ENCODE measurements at regions not wholly inside any gene's neighbourhood (a gene's known extent, or its start where the extent isn't known, plus 50 kb on each side); places are given as distances from the start of the nearest gene placed in this dataset.
"Not testable (repeated sequence)": the region's sequence is repeated elsewhere in the genome, so short reads cannot be mapped to it uniquely, and the experiment has no call there.

DNA sequence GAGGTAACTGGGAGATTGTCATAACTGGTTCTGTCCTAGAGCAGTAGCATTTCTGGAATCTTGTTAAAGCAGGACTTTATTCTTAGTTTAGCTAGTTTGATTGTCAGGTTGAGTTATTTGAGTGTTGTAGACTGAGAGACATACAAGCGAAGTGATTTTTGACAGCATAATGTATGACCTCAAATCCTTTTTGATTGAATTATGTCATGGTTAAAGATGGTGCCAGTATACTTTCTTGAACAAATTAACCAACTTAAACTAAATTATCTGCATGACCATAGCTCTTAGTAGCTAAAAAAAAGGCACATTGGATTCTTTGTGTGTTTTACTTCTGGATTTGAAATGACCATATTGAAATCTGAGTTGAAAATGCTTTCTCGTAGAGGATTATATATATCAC, 626.6 kb downstream of the TMTC2 start:
- in situ Hi-C loops (cut with HindIII; ENCODE audit: low pct_ligation_motif_present, low pct_unique_long_range_greater_than_20kb, low sequenced_read_pairs) = no loop called here
- no peak for DNase-seq

DNA sequence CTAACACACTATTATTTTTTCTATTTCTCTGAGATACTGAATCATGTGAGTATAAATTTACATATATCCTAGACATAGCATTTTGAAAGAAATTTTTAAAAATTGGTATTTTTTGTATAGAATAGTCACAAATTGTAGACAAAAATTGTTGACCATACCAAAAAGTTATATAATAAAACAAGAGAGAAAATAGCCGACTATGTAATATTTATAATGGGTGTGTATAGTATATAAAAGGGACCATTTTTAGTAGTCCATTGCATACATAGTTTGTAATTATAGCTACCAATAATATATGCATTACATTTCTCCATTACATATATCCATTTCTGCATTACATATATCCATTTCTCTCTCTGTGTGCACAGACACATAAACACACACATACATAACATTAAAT, 590.2 kb downstream of the TMTC2 start:
- in situ Hi-C loops (cut with HindIII; ENCODE audit: low pct_ligation_motif_present, low pct_unique_long_range_greater_than_20kb, low sequenced_read_pairs) = no loop called here
- DNase-seq = no peak

DNA sequence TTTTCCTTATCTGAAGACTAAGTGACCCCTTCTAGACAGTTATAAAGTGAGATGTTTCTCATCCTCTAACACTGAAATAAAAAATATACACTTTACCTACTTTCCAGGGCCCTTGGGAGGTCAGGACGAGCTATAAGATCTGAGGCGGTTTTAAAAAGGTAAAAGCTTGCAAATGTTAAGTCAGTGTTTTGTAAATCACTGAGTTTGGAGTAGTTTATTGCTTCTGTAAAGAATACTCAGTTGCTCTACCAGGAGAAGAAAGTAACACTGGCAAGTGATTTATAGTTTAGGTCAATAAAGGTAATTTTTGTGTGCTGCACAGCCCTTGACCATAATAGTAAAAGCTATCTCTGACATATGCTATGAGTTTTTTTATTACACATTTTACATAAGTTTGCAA, 584.5 kb downstream of the TMTC2 start:
- in situ Hi-C loops (cut with HindIII; ENCODE audit: low pct_ligation_motif_present, low pct_unique_long_range_greater_than_20kb, low sequenced_read_pairs) = no loop called here
- DNase-seq = no peak

GRCh38 chr12:83265808-83266207, 579.1 kb downstream of the TMTC2 start:
- in situ Hi-C loops (cut with HindIII; ENCODE audit: low pct_ligation_motif_present, low pct_unique_long_range_greater_than_20kb, low sequenced_read_pairs) = no loop called here
- no peak for DNase-seq

GRCh38 chr12:83261998-83262397, 575.3 kb downstream of the TMTC2 start:
- in situ Hi-C loops (cut with HindIII; ENCODE audit: low pct_ligation_motif_present, low pct_unique_long_range_greater_than_20kb, low sequenced_read_pairs) = no loop called here
- DNase-seq = no peak

DNA sequence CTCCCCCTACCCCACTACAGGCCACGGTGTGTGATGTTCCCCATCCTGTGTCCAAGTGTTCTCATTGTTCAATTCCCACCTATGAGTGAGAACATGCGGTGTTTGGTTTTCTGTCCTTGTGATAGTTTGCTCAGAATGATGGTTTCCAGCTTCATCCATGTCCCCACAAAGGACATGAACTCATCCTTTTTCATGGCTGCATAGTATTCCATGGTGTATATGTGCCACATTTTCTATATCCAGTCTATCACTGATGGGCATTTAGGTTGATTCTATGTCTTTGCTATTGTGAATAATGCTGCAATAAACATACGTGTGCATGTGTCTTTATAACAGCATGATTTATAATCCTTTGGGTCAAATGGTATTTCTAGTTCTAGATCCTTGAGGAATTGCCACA, 573.4 kb downstream of the TMTC2 start:
- DNase-seq; in situ Hi-C loops (cut with HindIII; ENCODE audit: low pct_ligation_motif_present, low pct_unique_long_range_greater_than_20kb, low sequenced_read_pairs): not testable (repeated sequence)

GRCh38 chr12:83257726-83258125, 571.0 kb downstream of the TMTC2 start:
- in situ Hi-C loops (cut with HindIII; ENCODE audit: low pct_ligation_motif_present, low pct_unique_long_range_greater_than_20kb, low sequenced_read_pairs) = no loop called here
- DNase-seq = no peak

- DNase-seq = no peak
- in situ Hi-C loops (cut with HindIII; ENCODE audit: low pct_ligation_motif_present, low pct_unique_long_range_greater_than_20kb, low sequenced_read_pairs) = no loop called here
Observed at GRCh38 chr12:83256562-83256961, 569.9 kb downstream of the TMTC2 start.

DNA sequence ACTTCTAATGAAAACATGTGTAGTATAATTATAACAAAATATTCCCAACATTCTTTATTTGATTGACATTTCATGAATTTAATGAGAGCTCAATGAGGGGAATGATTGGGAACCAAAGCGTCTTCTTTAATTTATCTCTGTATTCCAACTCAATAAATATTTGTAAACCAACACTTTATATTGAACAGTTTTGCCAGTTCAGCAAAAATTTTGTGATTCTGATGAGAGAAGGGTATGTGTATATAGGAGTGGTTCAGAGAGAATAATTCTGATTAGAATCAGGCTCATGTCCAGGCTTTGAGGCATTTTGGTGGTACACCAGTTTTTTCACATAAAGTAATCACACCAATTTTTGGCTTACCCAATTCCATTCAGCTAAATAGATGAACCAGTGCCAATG, 564.2 kb downstream of the TMTC2 start:
- DNase-seq = no peak
- in situ Hi-C loops (cut with HindIII; ENCODE audit: low pct_ligation_motif_present, low pct_unique_long_range_greater_than_20kb, low sequenced_read_pairs) = no loop called here

DNA sequence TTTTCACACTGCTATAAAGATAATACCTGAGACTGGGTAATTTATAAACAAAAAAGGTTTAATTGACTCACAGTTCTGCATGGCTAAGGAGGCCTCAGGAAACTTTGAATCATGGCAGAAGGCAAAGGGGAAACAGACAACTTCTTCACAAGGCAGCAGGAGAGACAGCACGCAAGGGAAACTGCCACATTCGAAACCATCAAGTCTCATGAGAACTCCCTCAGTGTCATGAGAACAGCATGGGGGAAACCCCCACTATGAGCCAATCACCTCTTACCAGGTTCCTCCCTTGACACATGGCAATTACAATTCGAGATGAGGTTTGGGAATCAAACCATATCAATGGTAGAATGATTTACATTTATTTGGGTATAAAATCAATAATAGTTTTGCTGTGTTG, 558.5 kb downstream of the TMTC2 start:
- DNase-seq = no peak
- in situ Hi-C loops (cut with HindIII; ENCODE audit: low pct_ligation_motif_present, low pct_unique_long_range_greater_than_20kb, low sequenced_read_pairs) = no loop called here

DNA sequence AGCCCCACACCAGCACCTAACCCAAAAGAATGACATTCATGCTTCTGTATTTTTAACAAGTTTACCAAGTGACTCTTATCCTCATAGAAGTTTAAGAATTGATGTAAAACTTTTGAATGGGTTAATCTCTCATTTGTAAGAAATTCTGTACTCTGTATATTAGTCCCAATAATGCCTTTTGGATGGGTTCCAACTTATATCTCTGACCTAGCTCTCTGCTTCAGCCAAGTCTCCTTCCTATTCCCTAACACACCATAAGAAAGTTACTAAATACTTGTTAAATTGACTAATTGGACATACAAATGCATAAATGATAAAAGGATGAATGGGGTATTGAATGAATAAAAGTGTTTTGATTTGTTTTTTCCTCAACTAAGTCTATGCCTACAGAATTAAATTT, 557.3 kb downstream of the TMTC2 start:
- in situ Hi-C loops (cut with HindIII; ENCODE audit: low pct_ligation_motif_present, low pct_unique_long_range_greater_than_20kb, low sequenced_read_pairs) = no loop called here
- no peak for DNase-seq

DNA sequence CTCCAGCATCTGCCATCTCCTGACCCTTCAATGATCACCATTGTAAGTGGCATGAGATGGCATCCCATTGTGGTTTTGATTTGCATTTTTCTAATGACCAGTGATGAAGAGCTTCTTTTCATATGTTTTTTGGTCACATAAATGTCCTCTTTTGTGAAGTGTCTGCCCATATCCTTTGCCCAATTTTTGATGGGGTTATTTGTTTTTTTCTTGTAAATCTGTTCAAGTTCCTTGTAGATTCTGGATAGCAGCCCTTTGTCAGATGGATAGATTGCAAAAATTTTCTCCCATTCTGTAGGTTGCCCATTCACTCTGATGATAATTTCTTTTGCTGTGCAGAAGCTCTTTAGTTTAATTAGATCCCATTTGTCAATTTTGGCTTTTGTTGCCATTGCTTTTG, 547.3 kb downstream of the TMTC2 start:
- DNase-seq; in situ Hi-C loops (cut with HindIII; ENCODE audit: low pct_ligation_motif_present, low pct_unique_long_range_greater_than_20kb, low sequenced_read_pairs): not testable (repeated sequence)

DNA sequence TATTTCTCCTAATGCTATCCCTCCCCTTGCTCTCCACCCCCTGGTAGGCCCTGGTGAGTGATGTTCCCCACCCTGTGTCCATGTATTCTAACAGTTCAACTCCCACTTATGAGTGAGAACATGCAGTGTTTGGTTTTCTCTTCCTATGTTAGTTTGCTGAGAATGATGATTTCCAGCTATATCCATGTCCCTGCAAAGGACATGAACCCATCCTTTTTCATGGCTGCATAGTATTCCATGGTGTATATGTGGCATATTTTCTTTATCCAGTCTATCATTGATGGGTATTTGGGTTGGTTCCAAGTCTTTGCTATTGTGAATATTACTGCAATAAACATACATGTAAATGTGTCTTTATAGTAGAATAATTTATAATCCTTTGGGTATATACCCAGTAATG, 540.3 kb downstream of the TMTC2 start:
- DNase-seq; in situ Hi-C loops (cut with HindIII; ENCODE audit: low pct_ligation_motif_present, low pct_unique_long_range_greater_than_20kb, low sequenced_read_pairs): not testable (repeated sequence)

DNA sequence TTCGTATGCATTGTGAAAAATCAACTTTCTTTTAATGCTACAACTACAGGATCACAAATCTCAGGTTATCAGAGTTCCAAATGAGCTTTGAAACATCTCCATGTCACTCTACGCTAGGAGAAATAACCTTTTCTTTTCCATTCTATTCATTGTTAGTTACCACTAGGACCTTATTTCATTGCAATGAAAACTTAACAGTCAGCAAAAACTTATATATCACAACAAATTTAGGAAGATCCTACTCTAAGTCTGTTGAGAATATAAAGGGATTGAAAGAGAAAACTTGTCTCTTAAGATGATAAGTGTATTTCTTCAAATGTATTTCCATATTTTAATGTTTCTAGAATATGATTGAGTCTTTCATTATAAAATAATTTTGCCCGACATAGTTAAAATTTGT, 539.1 kb downstream of the TMTC2 start:
- in situ Hi-C loops (cut with HindIII; ENCODE audit: low pct_ligation_motif_present, low pct_unique_long_range_greater_than_20kb, low sequenced_read_pairs) = no loop called here
- DNase-seq = no peak

DNA sequence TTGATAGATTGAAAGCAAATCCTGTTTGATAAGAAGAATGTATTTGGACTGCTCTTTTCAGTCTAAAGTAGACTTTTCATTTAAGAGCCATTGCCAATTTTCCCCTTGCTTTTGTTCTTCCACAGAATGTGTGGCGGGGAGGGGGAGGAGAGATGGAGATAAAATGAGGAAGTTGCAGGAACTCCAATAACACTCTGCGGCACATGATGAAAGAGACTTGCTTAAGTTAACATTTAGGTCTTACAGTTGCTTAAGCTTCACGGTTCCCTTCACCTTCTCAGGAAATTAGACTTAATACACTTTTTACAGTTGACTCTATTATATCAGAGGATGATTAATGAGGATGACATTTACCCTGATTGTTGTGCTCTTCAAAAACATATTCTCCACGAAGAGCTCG, 537.3 kb downstream of the TMTC2 start:
- in situ Hi-C loops (cut with HindIII; ENCODE audit: low pct_ligation_motif_present, low pct_unique_long_range_greater_than_20kb, low sequenced_read_pairs) = no loop called here
- DNase-seq = no peak

DNA sequence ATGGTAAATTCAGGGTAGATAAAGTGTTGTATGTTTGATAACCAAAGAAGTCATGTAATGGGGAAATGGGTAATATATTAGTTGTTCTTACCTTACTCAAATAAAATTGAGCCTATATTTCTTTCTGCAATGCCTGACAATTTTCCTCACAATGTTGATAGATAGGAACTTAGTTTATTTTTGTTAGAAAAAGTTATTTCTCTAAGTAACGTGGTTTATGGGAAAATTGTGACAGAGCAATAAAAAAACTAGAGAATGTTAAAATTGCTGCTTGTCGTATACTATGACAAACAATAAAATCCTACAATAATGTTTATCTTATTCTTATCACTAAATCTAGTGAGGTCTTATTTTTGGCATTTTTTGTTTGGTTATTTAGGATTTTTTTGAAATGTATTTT, 534.1 kb downstream of the TMTC2 start:
- in situ Hi-C loops (cut with HindIII; ENCODE audit: low pct_ligation_motif_present, low pct_unique_long_range_greater_than_20kb, low sequenced_read_pairs) = no loop called here
- no peak for DNase-seq

DNA sequence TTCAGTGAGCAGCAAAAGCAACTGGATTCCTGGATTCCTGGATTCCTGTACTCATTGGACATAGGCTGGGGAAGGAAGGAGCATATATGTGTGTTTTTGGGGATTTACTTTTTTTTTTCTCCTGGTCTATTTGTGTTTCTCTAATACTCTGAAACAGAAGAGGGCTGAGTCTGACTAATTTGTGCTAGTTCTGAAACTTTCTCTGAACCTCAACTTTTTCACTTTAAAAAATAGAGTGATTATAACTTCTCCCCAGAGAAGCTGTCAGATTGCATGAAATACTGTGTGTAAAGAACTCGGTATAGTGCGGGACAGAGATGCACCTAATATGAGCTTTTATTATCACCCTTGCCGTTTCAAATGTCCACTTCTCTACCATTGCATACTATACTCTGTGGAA, 529.5 kb downstream of the TMTC2 start:
- in situ Hi-C loops (cut with HindIII; ENCODE audit: low pct_ligation_motif_present, low pct_unique_long_range_greater_than_20kb, low sequenced_read_pairs) = no loop called here
- DNase-seq = no peak

- no peak for DNase-seq
- in situ Hi-C loops (cut with HindIII; ENCODE audit: low pct_ligation_motif_present, low pct_unique_long_range_greater_than_20kb, low sequenced_read_pairs) = no loop called here
Observed at GRCh38 chr12:83214185-83214584, 527.5 kb downstream of the TMTC2 start.

- in situ Hi-C loops (cut with HindIII; ENCODE audit: low pct_ligation_motif_present, low pct_unique_long_range_greater_than_20kb, low sequenced_read_pairs) = no loop called here
- DNase-seq = no peak
Observed at GRCh38 chr12:83210933-83211332, 524.2 kb downstream of the TMTC2 start.

GRCh38 chr12:83199069-83199468, 512.4 kb downstream of the TMTC2 start:
- in situ Hi-C loops (cut with HindIII; ENCODE audit: low pct_ligation_motif_present, low pct_unique_long_range_greater_than_20kb, low sequenced_read_pairs) = no loop called here
- no peak for DNase-seq

- no peak for DNase-seq
- in situ Hi-C loops (cut with HindIII; ENCODE audit: low pct_ligation_motif_present, low pct_unique_long_range_greater_than_20kb, low sequenced_read_pairs) = no loop called here
Observed at GRCh38 chr12:83198291-83199015, 511.7 kb downstream of the TMTC2 start.
